Neuronal stem cell (in vitro differentiated cells): ENCODE measurements at regions not wholly inside any gene's neighbourhood (a gene's known extent, or its start where the extent isn't known, plus 50 kb on each side); places are given as distances from the start of the nearest gene placed in this dataset.

Source experiments
- DNase-seq: peaks from one replicate; pipeline ENCODE4 v3.0.0-alpha.2; 2013; ENCODE audit warnings: low spot score
- H2AFZ ChIP-seq: one replicate; pipeline ENCODE4 v1.6.1; 2013; ENCODE audit warnings: mild to moderate bottlenecking, low read length, inconsistent platforms
- H2AK5ac ChIP-seq: 2 replicates; pipeline ENCODE4 v1.6.1; 2013; ENCODE audit warnings: low read depth, mild to moderate bottlenecking, inconsistent platforms, low read length, moderate library complexity, mixed read lengths
- H2BK120ac ChIP-seq: 2 replicates; pipeline ENCODE4 v1.6.1; 2013; ENCODE audit warnings: low read depth, mild to moderate bottlenecking, inconsistent platforms, low read length, moderate library complexity, mixed read lengths
- H2BK12ac ChIP-seq: one replicate; pipeline ENCODE4 v1.6.1; 2013; ENCODE audit warnings: low read length, inconsistent platforms
- H2BK15ac ChIP-seq: 2 replicates; pipeline ENCODE4 v1.6.1; 2013; ENCODE audit warnings: mild to moderate bottlenecking, low read length, inconsistent platforms, mixed read lengths
- H2BK5ac ChIP-seq: one replicate; pipeline ENCODE4 v1.6.1; 2013; ENCODE audit warnings: inconsistent platforms, mild to moderate bottlenecking, low read length, moderate library complexity
- H3K14ac ChIP-seq: one replicate; pipeline ENCODE4 v1.6.1; 2013; ENCODE audit warnings: low read length, inconsistent platforms
- H3K18ac ChIP-seq: 2 replicates; pipeline ENCODE4 v1.6.1; 2013; ENCODE audit warnings: low read length, inconsistent platforms
- H3K23ac ChIP-seq: 2 replicates; pipeline ENCODE4 v1.6.1; 2013; ENCODE audit warnings: low read depth, mild to moderate bottlenecking, mixed read lengths, low read length, inconsistent platforms; ENCODE audit not compliant: poor library complexity
- H3K27ac ChIP-seq: replicated peaks from 3 replicates; pipeline ENCODE4 v1.5.1; 2013; ENCODE audit warnings: low read length, inconsistent platforms
- H3K27me3 ChIP-seq, 3 experiments: 2 replicates each; pipeline ENCODE4 v1.6.1; 2013; ENCODE audit warnings: low read length in 3 of 3, mild to moderate bottlenecking in 2 of 3, inconsistent platforms in 1 of 3, low read depth in 1 of 3, mixed read lengths in 1 of 3, moderate library complexity in 1 of 3; ENCODE audit not compliant: control insufficient read depth in 3 of 3, insufficient read depth in 3 of 3
- H3K36me3 ChIP-seq, 2 donors: replicated peaks in 1 of 2; 2 replicates each; pipeline ENCODE4 v1.6.1; 2013; ENCODE audit warnings: low read length in 2 of 2; ENCODE audit not compliant: control insufficient read depth in 2 of 2, insufficient read depth in 2 of 2
- H3K4ac ChIP-seq: 2 replicates; pipeline ENCODE4 v1.6.1; 2013; ENCODE audit warnings: inconsistent platforms, mild to moderate bottlenecking, low read length, moderate library complexity
- H3K4me1 ChIP-seq, 2 donors: 1 replicate in 1 of 2; 2 replicates in 1 of 2; pipeline ENCODE4 v1.6.1; 2013; ENCODE audit warnings: low read length in 2 of 2, low read depth in 1 of 2; ENCODE audit not compliant: control insufficient read depth in 2 of 2, insufficient read depth in 1 of 2
- H3K4me2 ChIP-seq: one replicate; pipeline ENCODE4 v1.6.1; 2013; ENCODE audit warnings: mild to moderate bottlenecking, low read length, inconsistent platforms; ENCODE audit not compliant: insufficient read depth, poor library complexity, severe bottlenecking
- H3K4me3 ChIP-seq, 2 donors: 2 replicates each; pipeline ENCODE4 v1.5.1; 2013; ENCODE audit warnings: low read length in 2 of 2, mild to moderate bottlenecking in 2 of 2, inconsistent platforms in 1 of 2, moderate library complexity in 1 of 2
- H3K79me1 ChIP-seq: one replicate; pipeline ENCODE4 v1.6.1; 2013; ENCODE audit warnings: low read depth, mild to moderate bottlenecking, inconsistent platforms, low read length, moderate library complexity
- H3K9ac ChIP-seq: one replicate; pipeline ENCODE4 v1.6.1; 2013; ENCODE audit warnings: mild to moderate bottlenecking, low read depth, low read length, inconsistent platforms; ENCODE audit not compliant: poor library complexity
- H3K9me3 ChIP-seq, 2 donors: replicated peaks in 1 of 2; 2 replicates each; pipeline versions ENCODE3 to v1.6.1; 2013; ENCODE audit warnings: low read length in 2 of 2, mild to moderate bottlenecking in 2 of 2, inconsistent platforms in 1 of 2, low read depth in 1 of 2, mixed read lengths in 1 of 2, moderate library complexity in 1 of 2; ENCODE audit not compliant: control insufficient read depth in 2 of 2, insufficient read depth in 1 of 2
- H4K8ac ChIP-seq: one replicate; pipeline ENCODE4 v1.6.1; 2013; ENCODE audit warnings: low read depth, mild to moderate bottlenecking, inconsistent platforms, low read length, moderate library complexity
- H4K91ac ChIP-seq: one replicate; pipeline ENCODE4 v1.6.1; 2013; ENCODE audit warnings: low read length, low read depth, mild to moderate bottlenecking, inconsistent platforms; ENCODE audit not compliant: poor library complexity
- WGBS, 2 donors: extraction: QIAGEN DNeasy Blood & Tissue Kit; methylation state at CpG; one replicate each; pipeline ENCODE4 v1.1.7; 2013; ENCODE audit warnings: missing lambda C conversion rate in 2 of 2, mixed read lengths in 1 of 2; ENCODE audit not compliant: insufficient read length in 2 of 2, insufficient replicate concordance in 1 of 2; ENCODE audit errors: extremely low coverage in 2 of 2; 5-methylcytosine and 5-hydroxymethylcytosine counted together

DNA sequence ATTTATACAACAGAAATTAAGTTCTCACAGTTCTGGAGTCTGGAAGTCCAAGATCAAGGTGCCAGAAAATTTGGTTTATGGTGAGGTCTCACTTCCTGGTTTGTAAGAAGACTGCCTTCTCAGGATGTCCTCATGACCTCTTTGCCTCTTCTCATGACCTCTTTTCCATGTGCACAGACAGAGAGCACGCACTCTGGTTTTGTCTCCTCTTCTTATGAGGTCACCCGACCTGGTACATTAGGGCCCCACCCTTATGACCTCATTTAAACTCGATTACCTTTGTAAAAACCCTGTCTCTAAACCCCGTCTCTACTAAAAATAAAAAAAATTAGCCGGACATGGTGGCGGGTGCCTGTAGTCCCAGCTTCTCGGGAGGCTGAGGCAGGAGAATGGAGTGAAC is 155.9 kb downstream of the KIT start:
- no peak overlapping the region for H3K4me2 ChIP-seq
- H3K18ac ChIP-seq = no peak overlapping the region
- no peaks in the 10 kb centered on the region for H3K4me1 ChIP-seq
- H4K8ac ChIP-seq = no peak overlapping the region
- no peak overlapping the region for H2BK5ac ChIP-seq
- H3K27ac ChIP-seq = no peak overlapping the region
- H2BK15ac ChIP-seq = no peak overlapping the region
- H3K14ac ChIP-seq = no peak overlapping the region
- no peak overlapping the region for H2AFZ ChIP-seq
- no peak overlapping the region for H3K23ac ChIP-seq
- no peaks in the 10 kb centered on the region for H3K79me1 ChIP-seq
- H2AK5ac ChIP-seq = no peak overlapping the region
- DNase-seq = no peak
- no peak overlapping the region for H3K4me3 ChIP-seq
- no peaks in the 10 kb centered on the region for H3K36me3 ChIP-seq
- no peak overlapping the region for H3K9ac ChIP-seq
- WGBS, 2 donors = no CpG with 5 or more reads among the region's 7 CpGs
- no peaks in the 10 kb centered on the region for H3K27me3 ChIP-seq
- H3K9me3 ChIP-seq = no peaks in the 10 kb centered on the region
- no peak overlapping the region for H2BK120ac ChIP-seq
- no peak overlapping the region for H2BK12ac ChIP-seq
- no peak overlapping the region for H4K91ac ChIP-seq
- H3K4ac ChIP-seq = no peak overlapping the region

GRCh38 chr4:54806351-54806750 is 148.6 kb downstream of the KIT start:
- Histone ChIP-seq H3K4me2 (no peak overlapping the region), H3K27ac (no peak overlapping the region), H2BK15ac (no peak overlapping the region), H3K36me3 (no peaks in the 10 kb centered on the region), H3K18ac (no peak overlapping the region), H3K4me3 (no peak overlapping the region), H4K91ac (no peak overlapping the region), H3K9ac (no peak overlapping the region), H3K9me3 (no peaks in the 10 kb centered on the region), H3K4me1 (no peaks in the 10 kb centered on the region), H3K27me3 (no peaks in the 10 kb centered on the region), H3K4ac (no peak overlapping the region), H2AFZ (no peak overlapping the region), H3K23ac (no peak overlapping the region), H2AK5ac (no peak overlapping the region), H2BK120ac (no peak overlapping the region), H2BK12ac (no peak overlapping the region), H3K14ac (no peak overlapping the region), H3K79me1 (no peaks in the 10 kb centered on the region), H2BK5ac (no peak overlapping the region), H4K8ac (no peak overlapping the region)
- no peak for DNase-seq

DNA sequence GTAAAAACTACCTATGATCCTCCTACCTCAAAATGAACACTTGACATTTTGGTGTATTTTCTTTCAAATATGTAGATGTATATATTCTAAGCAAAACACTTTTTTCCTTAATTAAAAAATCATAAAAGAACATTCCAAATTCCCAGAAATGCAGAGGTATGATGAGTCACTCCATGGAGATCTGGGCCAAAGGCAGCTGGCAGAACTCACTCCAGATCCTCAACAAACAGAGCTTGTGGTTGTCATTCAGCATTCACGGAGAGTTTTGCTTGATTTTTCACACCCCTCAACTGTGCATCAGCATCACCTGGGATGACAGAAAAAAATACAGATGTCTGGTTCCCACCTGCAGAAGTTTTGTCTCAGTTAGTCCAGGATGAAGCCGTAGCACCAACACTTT is 144.6 kb downstream of the KIT start:
- DNase-seq = no peak
- H3K27ac ChIP-seq = no peak overlapping the region
- WGBS, 2 donors = no CpG with 5 or more reads among the region's 2 CpGs
- no peak overlapping the region for H3K18ac ChIP-seq
- no peak overlapping the region for H3K23ac ChIP-seq
- no peak overlapping the region for H3K4me2 ChIP-seq
- H2BK5ac ChIP-seq = no peak overlapping the region
- H3K4me1 ChIP-seq = no peaks in the 10 kb centered on the region
- no peaks in the 10 kb centered on the region for H3K27me3 ChIP-seq
- H3K36me3 ChIP-seq = no peaks in the 10 kb centered on the region
- H2BK120ac ChIP-seq = no peak overlapping the region
- H2AK5ac ChIP-seq = no peak overlapping the region
- no peak overlapping the region for H2AFZ ChIP-seq
- no peak overlapping the region for H2BK12ac ChIP-seq
- no peak overlapping the region for H3K9ac ChIP-seq
- H4K8ac ChIP-seq = no peak overlapping the region
- H2BK15ac ChIP-seq = no peak overlapping the region
- no peak overlapping the region for H3K4me3 ChIP-seq
- H4K91ac ChIP-seq = no peak overlapping the region
- H3K4ac ChIP-seq = no peak overlapping the region
- H3K14ac ChIP-seq = no peak overlapping the region
- no peaks in the 10 kb centered on the region for H3K79me1 ChIP-seq
- no peaks in the 10 kb centered on the region for H3K9me3 ChIP-seq

DNA sequence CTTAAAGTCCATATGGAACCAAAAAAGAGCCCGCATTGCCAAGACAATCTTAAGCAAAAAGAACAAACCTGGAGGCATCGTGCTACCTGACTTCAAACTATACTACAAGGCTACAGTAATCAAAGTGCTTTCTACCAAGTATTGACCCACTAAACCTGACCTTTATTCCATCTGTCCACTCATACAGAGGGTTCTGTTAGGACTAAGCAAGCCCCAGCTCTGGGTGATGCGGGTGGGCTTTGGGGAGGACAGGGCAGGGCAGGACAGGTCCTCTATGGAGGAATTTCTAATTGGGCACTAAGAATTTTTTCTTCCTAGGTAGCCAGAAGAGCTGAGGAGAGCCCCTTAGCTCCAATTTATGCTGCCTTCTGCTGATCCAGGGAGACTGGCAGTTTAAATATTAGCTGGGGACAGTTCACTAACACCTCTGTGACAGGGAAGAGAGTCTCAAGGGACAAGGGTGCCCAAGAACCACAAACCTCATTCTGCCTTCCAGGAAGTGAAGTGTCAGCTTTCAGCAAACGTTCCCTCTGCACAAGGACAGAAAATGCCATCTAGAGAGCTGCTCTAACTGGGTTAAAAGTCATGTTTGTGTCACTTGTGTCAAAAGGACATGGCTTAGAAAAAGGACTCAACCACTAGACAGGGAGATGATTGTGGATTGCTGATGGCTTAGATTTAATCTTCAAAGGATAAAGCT is 143.2 kb downstream of the KIT start:
- Histone ChIP-seq H4K8ac (no peak overlapping the region), H3K23ac (no peak overlapping the region), H3K4me3 (no peak overlapping the region), H3K4me1 (no peaks in the 10 kb centered on the region), H3K27me3 (no peaks in the 10 kb centered on the region), H3K18ac (no peak overlapping the region), H3K79me1 (no peaks in the 10 kb centered on the region), H2BK120ac (no peak overlapping the region), H3K27ac (no peak overlapping the region), H3K4me2 (no peak overlapping the region), H3K36me3 (no peaks in the 10 kb centered on the region), H2BK15ac (no peak overlapping the region), H3K9me3 (no peaks in the 10 kb centered on the region), H2AFZ (no peak overlapping the region), H4K91ac (no peak overlapping the region), H3K4ac (no peak overlapping the region), H2BK12ac (no peak overlapping the region), H3K9ac (no peak overlapping the region), H3K14ac (no peak overlapping the region), H2BK5ac (no peak overlapping the region), H2AK5ac (no peak overlapping the region)
- no CpG with 5 or more reads among the region's 4 CpGs for WGBS, 2 donors
- DNase-seq = no peak
